ENCODE measurements at regions not wholly inside any gene's neighbourhood (a gene's known extent, or its start where the extent isn't known, plus 50 kb on each side); places are given as distances from the start of the nearest gene placed in this dataset.

- TF ChIP-seq CTCF (conservative IDR thresholded peaks at IDR 0.05; ENCODE audit: low read depth in 2 of 2) (no peak), POLR2AphosphoS5 (IDR thresholded peaks at IDR 0.05; ENCODE audit: low read depth) (no peak), EZH2 (IDR thresholded peaks at IDR 0.05; ENCODE audit: low read depth, unreplicated experiment) (no peak), CREB1 (CRISPR knock-in tag; IDR thresholded peaks at IDR 0.05; ENCODE audit: low read depth) (no peak), NANOG (IDR thresholded peaks at IDR 0.05; ENCODE audit: borderline replicate concordance) (no peak), ZNF114 (CRISPR knock-in tag; IDR thresholded peaks at IDR 0.05) (no peak)
Observed at GRCh38 chr6:4608361-4609115, 167.7 kb upstream of the CDYL start.

Measured in GM23338 (cell line).